GM18505 (cell line): ENCODE measurements at regions not wholly inside any gene's neighbourhood (a gene's known extent, or its start where the extent isn't known, plus 50 kb on each side); places are given as distances from the start of the nearest gene placed in this dataset.
"Not testable (repeated sequence)": the region's sequence is repeated elsewhere in the genome, so short reads cannot be mapped to it uniquely, and the experiment has no call there.

Source experiments
- ATAC-seq: cut with Tn5 transposase; IDR thresholded peaks from one replicate; pipeline ENCODE4 v1.9.1; 2021; ENCODE audit not compliant: unreplicated experiment
- POLR2A ChIP-seq: IDR thresholded peaks from 4 replicates; pipeline ENCODE4 v1.6.1; 2011; ENCODE audit warnings: borderline replicate concordance; ENCODE audit not compliant: insufficient read depth, insufficient read length; ENCODE audit errors: extremely low read depth

GRCh38 chr7:114085592-114086501 lies 167.0 kb upstream of the PPP1R3A start:
- ATAC-seq, result peak; percentile 31
- no peak for TF ChIP-seq POLR2A

DNA sequence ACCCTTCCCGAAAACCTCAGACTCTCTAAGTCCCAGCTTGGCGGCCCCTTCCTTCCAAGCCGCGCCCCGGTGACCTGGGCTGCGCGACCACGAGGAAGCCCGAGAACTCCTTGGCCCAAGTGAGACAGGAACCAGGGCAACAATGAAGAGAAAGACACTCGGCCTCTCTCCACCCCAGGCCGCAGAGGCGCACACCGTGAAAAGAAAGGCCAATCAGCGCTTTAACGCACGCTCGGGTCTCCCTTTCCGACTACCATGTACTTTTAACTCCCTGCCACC lies 166.4 kb upstream of the PPP1R3A start:
- ATAC-seq, result no peak
- TF ChIP-seq POLR2A, result no peak

DNA sequence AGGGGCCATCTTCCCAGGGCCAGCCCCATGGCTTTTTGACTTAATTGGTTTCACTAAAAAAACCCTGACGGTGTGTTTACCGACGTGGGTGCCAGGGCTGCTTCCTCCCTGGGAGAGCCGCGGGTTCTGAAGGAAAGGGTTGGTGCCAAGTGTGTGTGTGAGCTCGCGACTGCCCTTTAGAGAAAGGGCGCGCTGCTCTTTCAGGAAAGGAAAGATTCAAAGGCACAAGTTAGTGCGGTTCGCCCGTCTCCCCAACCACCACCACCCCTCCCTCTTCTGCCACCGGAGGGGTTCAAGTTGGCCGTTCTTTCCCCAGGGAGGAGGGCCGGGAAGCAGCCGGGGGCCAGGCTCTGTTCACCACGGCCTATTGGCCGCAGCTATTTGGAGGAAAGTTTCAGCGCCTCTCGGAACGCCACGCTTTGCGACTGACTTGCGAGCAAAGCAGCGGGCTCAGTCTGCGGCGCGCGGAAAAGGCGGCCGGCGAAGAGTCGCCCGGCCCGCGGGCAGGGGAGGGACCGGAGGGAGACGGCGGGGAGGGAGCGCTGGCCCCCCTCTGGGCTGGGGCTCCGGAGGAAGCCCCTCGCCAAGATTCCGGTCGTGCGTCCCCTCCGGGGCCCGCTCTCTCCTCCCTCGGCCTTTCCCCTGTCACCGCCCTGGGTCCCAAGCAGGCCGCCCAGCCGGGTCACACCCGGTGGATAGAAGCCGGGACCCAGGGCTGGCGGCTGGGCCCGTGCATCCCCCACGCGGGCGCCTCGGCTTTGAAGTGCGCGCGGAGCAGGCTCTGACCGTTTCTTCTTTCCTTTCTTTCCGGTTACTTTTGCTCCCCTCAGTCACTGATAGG lies 165.9 kb upstream of the PPP1R3A start:
- no peak for TF ChIP-seq POLR2A
- no peak for ATAC-seq

DNA sequence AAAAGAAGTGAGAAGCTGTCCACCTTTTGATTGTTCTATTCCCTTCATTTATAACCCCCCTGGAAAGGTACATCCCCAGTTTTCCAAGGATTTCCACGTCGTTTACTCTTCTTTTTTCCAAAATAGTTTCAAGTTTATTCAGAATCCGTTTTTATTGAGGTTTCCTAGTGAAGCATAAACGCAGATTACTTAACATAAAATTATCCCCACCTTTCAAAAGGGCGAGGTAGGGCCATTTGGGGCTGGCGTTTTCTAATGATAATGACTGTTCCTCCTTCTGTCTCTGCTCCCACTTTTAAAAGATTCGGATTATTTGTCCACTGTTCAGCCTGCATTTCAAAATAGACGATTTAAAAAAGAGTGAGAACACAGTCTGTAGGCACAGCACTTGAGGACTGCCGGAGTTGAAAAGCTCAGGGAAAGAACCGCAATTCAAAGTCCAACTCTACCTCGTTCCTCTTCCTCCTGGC lies 165.2 kb upstream of the PPP1R3A start:
- ATAC-seq, result no peak
- TF ChIP-seq POLR2A, result no peak

DNA sequence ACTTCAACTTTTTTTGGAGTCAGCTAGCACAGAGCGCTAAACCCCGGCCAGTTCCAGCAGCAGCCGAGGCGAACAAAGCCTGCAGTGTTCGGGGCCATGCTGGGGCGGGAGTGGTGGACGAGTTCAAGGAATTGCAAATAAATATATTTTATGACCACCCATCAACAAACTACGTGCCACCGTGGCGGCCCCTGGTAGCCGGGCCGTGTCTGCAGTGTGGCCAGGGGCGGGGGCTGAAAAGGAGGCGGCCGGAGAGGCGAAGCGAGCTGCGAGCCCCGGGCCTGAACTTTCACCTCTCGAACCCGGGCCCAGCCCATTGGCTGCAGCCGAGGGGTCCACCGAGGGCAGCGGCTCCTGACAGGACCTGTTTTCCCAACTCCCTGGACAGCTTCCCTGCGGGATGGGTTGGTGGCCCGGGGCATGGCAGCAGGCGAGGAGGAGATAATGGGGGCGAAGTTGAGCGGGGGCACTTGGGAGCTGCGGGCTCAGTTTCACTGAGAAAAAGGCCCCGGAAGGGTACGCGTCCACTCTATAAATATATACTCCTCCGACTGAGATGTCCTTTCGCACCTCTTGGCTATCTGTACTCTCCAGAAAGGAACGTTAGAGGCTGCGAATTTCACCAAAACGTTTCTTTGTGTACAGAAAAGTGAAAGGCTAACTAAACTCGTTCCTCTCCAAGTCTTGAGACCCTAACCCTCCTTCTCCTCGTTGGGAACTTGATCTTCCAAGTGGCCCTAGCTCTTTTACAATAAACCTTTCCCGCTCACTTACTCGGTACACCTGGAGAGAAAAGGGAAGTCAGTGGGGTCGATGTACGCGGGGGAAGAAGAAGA lies 164.6 kb upstream of the PPP1R3A start:
- TF ChIP-seq POLR2A, result no peak
- ATAC-seq, result no peak

DNA sequence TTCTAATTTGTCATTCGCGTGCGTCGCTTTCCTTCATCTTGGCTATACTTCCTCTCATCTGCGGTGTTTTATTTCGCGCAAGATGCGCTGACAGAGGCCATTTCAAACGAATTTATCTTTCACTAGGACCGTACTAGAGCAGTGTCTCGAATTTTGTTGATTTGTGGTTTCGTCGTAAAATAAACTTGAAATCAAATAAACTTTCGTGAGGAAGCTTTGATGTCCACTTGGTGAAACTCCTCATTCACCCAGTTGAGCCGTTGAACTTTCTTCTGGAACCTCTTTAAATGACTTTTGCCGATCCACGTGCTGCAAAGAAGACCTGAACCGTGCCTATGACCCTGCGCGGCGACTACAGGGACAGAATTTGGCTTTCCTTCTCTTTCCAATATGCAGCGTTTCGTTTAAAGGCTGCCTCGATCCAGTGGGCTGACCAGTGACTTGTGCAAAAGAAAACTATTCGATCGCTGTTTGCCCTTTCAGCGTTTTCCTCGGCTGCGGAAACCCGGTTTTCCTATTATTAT lies 163.9 kb upstream of the PPP1R3A start:
- ATAC-seq, result no peak
- no peak for TF ChIP-seq POLR2A

- no peak for TF ChIP-seq POLR2A
- no peak for ATAC-seq
Observed at GRCh38 chr7:114081606-114082425, 163.0 kb upstream of the PPP1R3A start.

DNA sequence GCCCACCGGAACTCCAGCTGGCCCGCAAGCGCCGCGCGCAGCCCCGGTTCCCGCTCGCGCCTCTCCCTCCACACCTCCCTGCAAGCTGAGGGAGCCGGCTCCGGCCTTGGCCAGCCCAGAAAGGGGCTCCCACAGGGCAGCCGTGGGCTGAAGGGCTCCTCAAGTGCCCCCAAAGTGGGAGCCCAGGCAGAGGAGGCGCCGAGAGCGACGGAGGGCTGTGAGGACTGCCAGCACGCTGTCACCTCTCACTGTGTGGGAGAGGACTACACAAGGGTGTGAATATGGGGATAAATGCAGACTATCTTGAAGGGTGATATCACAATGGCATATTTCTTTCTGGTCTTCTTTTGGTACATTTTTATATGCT lies 158.3 kb upstream of the PPP1R3A start:
- ATAC-seq, result not testable (repeated sequence)

DNA sequence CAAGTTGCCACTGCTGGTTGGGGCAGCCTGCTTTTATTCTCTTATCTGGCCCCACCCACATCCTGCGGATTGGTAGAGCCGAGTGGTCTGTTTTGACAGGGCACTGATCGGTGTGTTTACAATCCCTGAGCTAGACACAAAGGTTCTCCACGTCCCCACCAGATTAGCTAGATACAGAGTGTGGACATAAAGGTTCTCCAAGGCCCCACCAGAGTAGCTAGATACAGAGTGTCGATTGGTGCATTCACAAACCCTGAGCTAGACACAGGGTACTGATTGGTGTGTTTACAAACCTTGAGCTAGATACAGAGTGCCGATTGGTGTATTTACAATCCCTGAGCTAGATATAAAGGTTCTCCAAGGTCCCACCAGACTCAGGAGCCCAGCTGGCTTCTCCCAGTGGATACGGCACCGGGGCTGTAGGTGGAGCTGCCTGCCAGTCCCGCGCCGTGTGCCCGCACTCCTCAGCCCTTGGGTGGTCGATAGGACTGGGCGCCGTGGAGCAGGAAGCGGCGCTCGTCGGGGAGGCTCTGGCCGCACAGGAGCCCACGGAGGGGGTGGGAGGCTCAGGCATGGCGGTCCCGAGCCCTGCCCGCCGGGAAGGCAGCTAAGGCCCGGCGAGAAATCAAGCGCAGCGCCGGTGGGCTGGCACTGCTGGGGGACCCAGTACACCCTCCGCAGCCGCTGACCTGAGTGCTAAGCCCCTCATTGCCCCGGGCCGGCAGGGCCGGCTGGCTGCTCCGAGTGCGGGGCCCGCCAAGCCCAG lies 157.8 kb upstream of the PPP1R3A start:
- ATAC-seq, result not testable (repeated sequence)

DNA sequence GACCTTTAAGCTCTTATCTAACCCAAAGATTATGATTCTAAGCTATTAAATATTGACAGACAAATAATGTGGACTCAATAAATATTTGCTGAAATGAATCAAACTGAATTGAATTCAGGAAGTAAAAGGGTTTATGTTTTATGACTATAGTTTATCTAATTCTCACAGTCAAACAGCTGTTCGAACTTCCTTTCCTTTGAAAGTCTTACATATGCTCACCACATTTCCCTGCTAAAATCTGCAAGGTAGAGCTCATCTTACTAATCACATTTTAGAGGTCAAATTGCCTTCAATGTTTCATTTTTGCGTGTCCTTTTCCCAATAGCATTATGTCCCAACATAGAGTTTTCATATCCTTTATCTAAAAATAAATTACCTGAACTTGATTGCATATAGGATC lies 154.9 kb upstream of the PPP1R3A start:
- TF ChIP-seq POLR2A, result no peak
- no peak for ATAC-seq

GRCh38 chr7:114070246-114070645 lies 151.4 kb upstream of the PPP1R3A start:
- ATAC-seq, result no peak
- TF ChIP-seq POLR2A, result no peak

DNA sequence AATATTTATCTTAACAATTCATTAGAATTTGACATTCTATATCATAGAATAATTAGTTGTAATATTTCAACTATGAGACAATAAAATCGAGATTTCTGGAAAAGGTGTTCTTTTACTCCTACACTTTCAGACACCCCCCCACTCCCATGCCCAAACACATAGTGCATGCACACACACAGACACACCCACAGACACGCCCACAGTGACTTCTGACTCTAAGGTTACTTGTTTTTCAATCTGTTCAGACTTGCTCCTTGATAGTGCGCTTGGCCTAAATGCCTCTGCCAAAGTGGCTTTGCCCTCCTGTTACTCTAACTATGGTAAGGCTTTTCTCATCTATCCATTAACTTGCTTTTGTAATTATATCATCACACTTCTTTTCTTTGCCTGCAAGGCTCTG lies 144.0 kb upstream of the PPP1R3A start:
- TF ChIP-seq POLR2A, result no peak
- ATAC-seq, result no peak
